SKM-1 treated with dmso at 0.1 percent for 144 hours (cell line): ENCODE measurements at regions not wholly inside any gene's neighbourhood (a gene's known extent, or its start where the extent isn't known, plus 50 kb on each side); places are given as distances from the start of the nearest gene placed in this dataset.
A peak's percentile ranks its signal among the peaks of the same experiment; 100 is the strongest.

Source experiments
- DNase-seq: peaks from one replicate; lab custom pipeline; 2025; ENCODE audit not compliant: unreplicated experiment; lab: John Stamatoyannopoulos, UW

DNA sequence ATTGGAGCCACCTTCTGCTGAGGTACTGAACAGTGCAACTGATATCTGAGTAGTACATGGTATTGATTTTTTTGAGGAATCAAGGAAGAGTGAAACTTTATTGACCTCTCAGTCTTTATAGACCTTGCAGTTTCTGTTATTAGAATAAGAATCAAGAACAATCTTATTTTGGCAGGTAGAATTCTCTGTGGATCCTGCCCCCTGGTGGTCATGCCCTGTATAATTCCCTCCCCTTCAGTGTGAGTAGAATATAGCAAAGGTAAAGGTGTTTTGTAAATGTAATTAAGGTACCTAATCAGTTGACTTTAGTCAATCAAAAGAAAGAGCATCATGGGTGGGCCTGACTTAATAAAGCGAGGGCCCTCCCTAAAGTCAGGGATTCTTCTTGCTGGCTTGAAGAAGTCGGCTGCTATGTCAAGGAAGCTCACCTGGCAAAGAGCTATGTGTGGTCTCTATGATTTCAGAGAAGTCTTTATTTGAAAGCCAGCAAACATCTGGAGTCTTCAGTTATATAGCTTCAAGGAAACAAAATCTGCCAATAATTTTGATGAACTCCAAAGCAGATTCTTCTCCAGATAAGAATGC is 142.8 kb downstream of the LSM5 start:
- DNase-seq, result no peak

DNA sequence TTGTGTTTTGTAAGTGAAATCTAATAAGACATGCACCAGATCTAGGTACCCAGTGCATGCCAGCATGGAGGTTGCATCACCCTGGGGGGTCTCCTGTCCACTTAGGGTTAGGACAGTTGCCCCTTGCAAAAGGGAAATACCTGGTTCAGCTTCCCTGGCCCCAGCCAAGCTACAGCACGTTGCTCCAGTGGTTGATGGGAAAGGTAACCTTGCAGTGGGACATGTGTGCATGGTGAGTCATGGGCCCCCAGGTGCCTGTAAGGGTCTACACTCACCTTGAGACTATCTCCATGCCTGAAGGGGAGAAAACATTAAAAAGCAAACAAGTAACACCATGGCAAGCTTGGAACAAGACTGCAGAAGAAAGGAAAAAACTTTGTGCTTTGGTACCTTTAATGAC is 143.9 kb downstream of the LSM5 start:
- no peak for DNase-seq

DNA sequence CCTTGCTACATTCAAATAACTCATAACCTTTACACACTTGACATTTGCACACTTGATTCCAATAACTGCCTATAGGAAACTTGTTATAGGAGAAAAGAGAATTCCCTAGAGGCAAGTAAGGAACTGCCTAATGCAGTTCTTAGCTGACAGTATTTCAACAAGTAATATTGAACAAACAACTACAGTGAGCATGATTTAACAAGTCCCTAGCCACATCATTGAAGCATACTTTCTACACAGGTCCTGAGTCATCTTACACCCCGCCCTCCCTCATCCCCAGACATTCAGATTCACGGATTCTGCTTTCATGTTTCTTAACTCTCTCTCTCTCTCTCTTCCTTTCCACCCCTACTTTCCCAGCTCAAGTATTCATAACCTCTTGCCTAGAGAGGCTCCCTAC is 153.5 kb downstream of the LSM5 start:
- no peak for DNase-seq

DNA sequence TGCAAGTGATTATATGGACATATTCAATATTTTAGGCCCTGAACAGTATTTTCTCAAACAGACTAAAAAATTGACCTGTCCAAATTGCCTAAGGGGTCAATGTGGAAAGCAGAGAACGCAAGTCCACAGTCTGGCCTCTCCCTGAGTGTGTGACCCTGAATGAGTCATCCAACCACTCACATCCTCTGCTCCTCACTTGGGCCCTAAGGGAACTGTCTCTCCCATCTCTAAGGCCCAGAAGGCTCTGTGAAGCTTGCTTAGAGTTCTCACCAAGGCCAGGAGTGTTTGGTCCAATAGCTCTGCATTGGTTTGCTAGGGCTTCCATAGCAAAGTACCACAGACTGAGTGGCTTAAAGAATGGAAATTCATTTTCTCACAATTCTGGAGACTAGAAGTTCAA is 155.1 kb downstream of the LSM5 start:
- DNase-seq, result no peak

DNA sequence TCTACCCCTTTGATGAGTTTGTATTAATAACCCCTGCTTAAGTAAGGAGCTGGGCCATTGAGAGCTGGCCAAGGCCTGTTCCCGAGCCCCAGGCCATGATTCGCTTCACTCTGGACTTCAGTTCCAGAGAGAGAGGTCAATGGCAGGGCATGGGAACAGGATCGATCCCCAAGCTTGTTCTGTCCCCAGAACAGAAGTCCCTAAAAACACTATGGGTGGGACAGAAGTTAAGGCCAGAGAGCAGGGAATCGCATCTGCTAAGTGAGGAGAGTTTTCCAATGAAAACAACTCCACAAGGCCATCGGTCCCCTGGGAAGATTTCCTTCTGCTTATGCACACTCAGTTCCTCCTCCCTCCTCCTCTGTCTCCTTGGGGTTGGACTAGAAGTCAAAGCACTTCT is 159.6 kb downstream of the LSM5 start:
- DNase-seq, result no peak

DNA sequence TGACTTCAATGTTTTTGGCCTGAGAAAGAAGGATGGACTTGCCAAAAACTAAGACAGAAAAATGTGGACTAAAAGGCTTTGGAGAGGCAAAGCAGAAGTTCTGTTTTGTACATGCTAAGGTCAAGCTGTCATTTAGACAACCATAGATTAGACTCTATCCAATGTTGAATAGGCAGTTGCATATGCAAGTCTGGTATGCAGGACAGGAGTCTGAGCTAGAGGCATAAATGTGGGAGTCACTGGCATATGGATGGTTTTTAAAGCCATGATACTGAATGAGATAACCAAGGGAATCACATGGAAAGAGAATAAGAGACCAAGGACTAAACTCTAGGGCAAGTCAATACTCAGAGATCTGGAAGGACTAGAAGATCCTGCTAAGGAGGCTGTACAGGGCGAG is 164.1 kb downstream of the LSM5 start:
- no peak for DNase-seq

DNA sequence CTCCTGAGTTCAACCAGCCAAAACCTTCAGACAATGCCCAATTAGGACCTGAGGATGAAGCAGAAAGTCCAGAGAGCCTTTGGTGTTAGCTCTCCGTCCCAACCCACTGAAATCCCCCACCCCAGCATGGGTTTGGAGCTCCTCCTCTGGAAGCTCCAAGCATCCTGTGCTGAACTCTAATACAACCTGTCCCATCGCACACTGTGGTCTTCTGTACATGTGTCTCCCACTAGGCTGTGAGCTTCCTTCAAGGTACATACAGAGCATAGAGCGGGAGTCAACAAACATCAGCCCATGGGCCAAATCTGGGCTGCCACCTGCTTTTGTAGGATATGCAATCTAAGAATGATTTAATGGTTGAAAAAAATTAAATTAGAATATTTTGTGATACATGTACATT is 166.5 kb downstream of the LSM5 start:
- DNase-seq, result no peak

DNA sequence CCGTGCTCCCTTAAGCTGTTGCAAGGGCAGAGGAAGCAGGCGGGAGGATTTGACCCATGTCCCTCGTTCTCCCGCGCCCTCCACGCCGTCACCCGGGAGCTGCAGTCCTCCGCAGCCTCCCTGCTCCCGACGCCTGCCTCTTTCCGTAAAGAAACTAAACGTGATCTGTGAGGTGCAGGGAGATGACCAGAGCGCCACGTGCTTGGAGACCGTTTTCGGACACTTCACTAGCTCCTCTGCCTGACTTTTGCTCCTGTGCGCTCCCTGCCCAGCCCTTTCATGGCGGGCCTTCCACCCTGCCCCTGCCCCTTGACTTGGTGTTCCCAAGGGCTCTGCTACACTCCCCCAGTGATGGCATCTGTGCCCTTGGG is 171.2 kb downstream of the LSM5 start:
- DNase-seq, result no peak

DNA sequence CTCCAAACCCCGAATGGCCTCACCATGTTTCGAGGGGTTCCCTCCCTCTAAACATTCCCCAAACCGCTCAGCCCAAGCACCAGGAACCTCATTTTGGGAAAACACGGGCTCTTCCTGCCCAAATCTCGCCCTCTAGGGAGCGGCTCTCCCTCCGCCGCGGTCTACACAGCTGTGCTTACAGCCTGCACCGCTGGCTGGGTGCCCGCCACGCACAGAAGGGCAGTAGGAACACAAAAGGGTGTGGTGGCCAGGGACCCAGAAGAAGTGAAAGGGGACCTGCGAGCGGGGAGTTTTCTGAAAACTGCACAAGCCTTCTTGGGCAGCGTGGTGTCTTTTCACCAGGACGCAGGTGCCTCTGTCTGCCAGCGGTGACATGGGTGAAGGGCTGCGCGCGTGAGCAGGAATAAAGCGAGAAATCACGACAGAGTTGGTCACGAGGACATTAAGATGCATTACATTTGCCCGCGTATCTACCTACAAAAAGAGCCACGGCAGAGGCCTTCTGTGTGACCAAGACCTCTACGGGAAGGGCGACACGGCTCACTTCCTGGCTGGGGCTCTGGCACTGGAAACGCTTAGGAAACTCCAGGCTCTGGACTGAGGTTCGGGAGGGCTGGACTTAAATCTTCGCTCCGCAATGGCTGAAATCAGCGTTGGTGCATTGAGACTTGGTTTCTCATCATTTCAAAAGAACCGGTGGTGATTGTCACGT is 171.7 kb downstream of the LSM5 start:
- no peak for DNase-seq

DNA sequence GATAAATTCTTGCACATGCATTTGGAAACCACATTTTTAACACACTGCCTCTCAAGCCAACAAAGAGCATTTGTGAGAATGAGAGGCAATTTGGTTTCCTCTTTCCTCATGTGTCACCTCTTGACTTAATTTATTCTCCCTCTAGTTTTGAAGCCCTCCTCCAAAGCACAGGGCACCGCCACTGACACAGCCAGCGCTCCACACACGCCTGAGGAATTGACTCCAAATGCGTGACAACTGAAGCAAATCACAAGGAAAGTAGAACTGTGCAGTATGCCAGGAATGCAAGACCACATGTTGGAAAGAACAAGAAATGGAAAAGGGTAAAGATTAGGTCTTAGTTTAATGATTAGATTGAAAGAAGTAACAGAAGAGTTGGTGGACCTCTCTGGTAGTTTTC is 173.3 kb downstream of the LSM5 start:
- no peak for DNase-seq

DNA sequence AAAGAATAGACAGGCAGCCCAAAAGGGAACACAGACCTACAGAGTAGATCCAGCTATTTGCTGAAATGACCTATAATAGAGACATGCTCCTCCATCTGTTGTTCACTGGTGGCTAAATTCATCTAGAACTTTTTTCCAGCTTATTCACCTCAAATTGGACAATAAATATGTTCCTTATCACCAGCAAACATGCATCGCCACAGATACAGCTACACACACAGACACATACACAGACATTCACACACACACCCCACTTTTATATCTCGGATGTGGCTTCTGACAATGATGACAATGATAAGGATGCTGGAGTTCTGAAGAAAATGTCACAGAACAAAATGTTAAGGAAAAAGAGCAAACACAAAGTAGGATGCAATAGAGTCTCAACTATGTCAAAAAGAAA is 175.4 kb downstream of the LSM5 start:
- no peak for DNase-seq

DNA sequence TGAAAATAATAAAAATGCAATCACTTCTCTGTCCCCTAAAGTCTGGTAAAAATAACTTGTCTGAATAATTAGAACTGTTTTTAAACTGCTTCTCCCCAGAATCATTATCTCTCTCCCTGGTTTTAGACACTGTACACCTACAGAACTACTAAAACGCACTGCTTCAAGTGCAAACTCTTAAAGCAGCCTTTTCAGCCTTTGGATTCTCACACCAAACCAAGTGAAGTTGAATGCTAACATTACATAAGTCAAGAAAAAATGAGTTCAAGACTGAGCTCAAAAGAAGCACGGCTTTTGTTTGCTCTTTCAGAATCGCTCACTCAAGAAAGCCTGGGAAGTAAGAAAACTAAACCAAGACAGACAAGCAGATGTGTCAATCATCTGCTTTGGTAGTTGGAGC is 188.8 kb downstream of the LSM5 start:
- DNase-seq, result no peak

DNA sequence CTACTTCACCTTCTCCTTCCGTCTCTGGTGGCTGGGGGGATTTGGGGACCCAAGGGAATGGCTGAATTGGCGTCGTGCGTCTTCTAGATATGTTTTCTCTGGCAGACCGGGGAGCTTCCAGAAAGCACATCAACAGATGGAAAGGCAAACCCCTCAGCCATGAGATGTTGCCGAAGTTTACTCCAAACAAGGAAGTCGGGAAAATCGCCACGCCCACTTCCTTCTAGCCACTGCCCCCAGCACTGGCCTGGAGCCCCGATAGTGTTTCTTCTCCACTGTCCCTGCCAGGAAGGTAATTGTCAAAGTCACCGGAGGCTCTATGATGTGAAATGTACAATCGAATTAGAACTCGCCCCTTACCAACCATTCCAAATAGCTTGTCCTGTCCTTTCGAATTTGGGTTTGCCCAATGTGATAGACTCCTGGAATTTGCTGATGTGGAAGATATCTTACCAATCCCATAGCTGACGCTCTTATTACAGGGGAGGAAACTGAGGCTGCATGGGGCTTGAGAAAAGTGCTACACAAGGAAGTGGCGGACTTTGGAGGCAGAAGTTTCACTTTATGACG is 191.0 kb downstream of the LSM5 start:
- no peak for DNase-seq

DNA sequence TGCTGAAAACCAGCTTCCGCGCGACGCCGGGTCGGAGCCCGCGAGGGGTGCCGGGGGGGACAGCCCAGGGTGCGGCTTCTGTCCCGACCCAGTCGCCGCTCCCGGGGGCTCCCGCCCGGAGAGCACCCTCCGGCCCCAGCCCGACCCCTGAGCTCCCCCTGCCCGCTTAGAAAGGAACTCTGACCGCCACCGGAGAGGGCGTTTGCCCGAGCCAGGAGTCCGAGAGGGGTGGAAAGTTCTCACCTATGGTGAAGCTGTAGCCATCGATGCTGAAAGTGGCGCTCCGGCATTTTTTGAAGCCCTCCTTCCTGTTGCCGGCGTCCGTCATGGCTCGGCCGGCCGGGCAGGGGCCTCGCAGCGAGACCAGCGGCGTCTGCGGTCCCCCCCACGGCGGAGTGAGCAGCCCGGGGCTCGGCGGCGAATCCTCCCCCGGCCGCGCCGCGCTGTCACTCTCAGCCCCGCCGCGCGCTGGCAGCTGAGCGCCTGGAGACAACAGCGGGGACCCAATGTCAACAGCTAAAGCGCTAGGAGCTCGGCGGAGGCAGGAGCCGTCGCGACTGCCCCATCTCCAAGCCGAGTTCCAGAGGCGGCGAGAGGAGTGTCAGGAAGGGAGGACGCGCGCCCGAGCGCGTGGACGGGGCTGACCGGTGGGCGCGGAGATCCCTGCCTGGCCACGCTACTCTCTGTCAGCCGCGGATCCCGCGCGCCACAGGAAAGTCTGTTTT is 191.6 kb downstream of the LSM5 start:
- no peak for DNase-seq

DNA sequence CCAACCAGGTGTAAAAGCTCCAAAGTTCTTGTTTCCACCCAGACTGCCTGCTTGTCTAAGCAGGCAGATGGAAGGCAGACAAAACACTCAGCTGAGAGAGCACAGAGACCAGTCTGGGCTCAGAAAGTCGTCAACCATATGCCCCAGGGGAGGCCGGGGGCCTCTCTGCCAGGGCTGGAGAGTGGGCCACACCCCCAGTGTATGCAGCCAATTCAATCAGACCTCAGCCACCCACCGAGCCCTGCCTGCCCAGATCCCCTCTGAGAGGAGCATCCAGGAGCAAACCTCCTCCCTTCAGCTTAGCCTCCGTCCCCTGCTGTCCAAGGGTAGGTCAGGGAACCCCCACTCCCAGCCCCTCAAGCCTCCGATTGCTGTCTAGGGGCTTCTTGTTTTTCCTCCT is 196.3 kb downstream of the LSM5 start:
- DNase-seq, result no peak

DNA sequence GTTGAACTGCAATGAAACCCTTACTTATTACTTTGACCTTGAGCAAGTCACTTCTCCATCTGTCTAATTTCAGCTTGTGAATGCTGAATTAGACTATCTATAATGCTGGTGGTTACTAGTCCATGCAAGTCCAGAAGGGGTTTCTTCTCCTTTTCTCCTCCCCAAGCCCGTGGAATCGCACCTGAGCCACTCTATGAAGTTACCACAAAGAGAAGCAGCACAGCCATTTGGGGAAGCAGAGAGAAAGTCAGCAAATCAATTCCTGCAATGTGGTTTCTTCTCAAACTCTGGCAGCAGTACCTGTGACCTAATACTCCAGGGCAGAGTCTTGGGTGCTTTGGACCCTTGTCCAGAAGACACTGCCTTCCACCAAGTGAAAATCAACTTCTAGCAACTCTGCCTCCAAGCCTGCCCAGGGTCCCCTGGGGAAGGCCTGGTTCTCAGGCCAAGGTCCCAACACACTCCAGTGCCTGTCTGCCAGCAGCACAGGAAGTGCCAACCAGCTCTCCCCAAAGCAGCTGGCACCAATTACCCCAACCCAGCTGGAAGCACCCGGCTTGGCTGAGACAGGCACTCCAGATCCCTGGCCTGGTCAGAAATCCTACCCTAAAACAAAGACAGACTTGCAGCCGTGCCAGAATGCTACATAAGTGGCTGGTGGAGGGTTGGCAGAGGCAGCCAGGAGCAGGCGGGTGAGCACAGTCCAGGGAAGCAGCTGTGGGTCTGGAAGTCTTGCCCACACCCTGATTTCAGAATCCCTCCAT is 200.3 kb downstream of the LSM5 start:
- no peak for DNase-seq

DNA sequence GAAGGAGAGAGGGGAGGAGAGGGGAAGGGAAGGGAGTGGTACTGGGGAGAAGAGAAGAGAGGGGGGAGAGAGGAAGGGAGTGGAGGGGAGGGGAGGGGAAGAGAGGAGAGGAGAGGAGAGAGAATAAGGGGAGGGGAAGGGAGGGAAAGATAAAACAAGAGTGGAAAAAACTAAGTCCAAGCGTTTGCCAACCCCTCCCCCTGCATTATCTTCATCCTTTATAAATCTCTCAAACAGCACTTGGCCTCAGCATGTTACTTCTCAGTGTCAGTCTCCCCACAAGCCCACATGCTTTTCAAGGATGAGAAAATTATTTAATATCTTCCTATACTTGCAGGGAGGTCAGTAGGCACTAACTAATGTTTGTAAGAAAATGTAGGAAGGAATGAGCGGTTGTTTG is 204.5 kb downstream of the LSM5 start:
- no peak for DNase-seq

DNA sequence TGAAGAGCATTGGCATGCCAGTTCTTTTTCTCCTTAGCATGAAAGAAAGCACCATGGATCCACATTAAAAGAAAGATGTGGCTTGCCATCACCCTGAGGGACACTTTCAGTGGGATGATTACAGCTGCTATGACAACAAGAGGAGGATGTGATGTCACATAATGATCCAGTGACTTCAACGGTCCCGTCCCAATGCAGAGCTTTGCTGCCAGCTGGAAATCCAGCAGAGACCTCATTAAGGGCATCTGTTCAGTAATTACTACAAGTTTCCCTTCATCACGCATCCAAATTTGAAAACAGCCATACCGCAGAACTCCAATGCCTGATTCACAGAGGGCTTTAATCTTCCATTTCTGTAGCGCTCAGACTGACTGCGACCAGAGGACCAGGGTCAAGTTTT is 206.6 kb downstream of the LSM5 start:
- DNase-seq, result no peak

DNA sequence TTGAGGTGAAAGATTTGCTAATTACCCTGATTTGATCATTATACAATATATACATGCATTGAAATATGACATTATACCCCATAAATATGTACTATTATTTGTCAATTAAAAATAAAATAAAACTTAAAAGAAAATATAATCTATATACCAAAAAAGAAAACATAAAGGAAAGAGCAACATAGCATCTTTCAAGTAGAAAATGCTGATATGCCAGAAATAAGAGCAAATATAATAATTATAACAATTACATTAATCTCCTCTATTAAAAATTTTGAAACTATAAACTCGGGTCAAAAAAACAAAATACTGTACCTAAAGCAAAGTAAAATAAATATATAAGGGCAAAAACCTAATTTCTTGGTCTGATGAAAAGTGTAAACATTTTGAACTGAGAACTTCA is 209.3 kb upstream of the PDE1C start:
- no peak for DNase-seq

DNA sequence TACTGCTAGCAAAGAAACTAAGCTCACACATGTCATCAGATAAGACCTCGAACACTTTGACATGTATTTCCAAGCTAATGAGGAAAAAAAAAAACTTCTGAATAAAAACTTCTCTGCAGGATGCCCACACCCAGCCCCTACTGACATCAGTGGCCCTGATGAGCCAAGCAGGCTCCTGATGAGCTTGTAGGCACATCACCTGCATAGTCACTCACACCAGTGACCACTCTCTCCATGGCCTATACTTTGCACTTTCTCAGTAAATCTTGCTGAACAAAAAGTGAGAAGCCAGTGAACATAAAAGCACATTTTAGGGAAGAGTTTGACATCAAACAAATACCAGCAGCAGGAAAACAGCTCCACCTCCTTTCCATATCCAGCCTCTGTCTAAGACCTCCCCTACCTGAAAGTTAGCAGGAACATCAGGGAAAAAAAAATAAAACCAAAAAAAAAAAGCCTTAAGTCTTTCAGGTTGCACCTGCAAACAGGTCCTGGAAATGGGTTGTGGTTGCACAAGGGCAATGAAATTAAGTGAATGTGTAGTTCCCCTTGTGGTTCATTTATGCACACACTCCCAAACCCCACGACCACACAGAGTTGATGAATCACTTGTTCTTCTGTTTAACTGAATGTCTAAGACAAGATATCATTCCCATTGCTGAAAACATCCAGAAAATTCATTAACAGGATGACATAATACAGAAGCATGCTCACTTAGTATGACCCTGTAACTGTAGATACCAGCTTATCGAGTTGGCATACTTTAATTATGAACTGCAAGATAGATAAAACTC is 205.2 kb upstream of the PDE1C start:
- DNase-seq, result peak; percentile 28

DNA sequence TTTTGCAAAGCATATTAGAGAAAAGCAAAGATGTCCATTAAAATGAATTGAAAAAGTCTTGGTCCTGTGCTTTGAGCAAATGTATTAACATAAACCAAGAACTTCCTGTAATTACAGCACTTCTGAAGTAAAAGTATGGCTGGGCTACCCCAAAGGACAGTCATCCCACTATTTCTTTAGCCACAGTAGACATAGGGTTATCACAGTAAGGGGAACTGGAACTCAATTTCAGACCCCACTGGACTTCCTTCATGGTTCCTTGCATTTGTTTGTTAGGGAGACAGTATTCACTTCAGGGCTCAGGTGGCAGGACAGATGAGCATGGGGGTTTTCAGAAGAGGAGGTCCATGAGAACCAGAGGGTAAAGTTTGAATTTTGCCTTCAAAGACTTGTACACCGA is 203.1 kb upstream of the PDE1C start:
- no peak for DNase-seq
